HCT116 (cell line): ENCODE measurements at regions not wholly inside any gene's neighbourhood (a gene's known extent, or its start where the extent isn't known, plus 50 kb on each side); places are given as distances from the start of the nearest gene placed in this dataset.

Experiments
- ATAC-seq: fragments of 200-7000 bp; cut with Tn5 transposase; 2 replicates; pipeline ENCODE4 v1.9.1; 2020; ENCODE audit warnings: mild to moderate bottlenecking, moderate library complexity
- BruUV-seq: library from RNA; stranded (reverse); fragments of 400-500 nt; replicated peaks from 2 replicates; lab custom pipeline; 2021; lab: Mats Ljungman, UMichigan
- CTCF ChIA-PET: fragments of 300-600 bp; sonication (Branson Sonifier 250); formaldehyde crosslinking; loops from one replicate; lab custom pipeline; 2021; ENCODE audit warnings: antibody characterized with exemption; lab: Charles Lee
- POLR2A ChIA-PET: fragments of 300-600, 350-600 bp; sonication (Branson Sonifier 250); formaldehyde crosslinking; loops from one replicate; lab custom pipeline; 2021; ENCODE audit warnings: antibody characterized with exemption; lab: Charles Lee
- RAD21 ChIA-PET, 2 experiments: fragments of 300-600 bp; sonication (Branson Sonifier 250); formaldehyde crosslinking; loops; one replicate each; lab custom pipeline; 2023; ENCODE audit warnings: low total read pairs in 2 of 2; ENCODE audit not compliant: uncharacterized antibody in 2 of 2, unreplicated experiment in 2 of 2, low non-redundant PET in 1 of 2; lab: Charles Lee
- DNase-seq: peaks from one replicate; pipeline ENCODE4 v3.0.0-alpha.2; 2010; ENCODE audit warnings: low read depth, low spot score
- H2AFZ ChIP-seq: fragments of 200-600 bp; shearing (Covaris generic), sonication (generic); 2 replicates; pipeline ENCODE4 v1.6.1; 2017; ENCODE audit warnings: low read depth, mixed run types, mixed read lengths, antibody characterized with exemption, low read length; ENCODE audit not compliant: poor library complexity, severe bottlenecking
- H3K27ac ChIP-seq: 2 replicates; pipeline ENCODE4 v1.5.1; 2012; ENCODE audit warnings: low read depth, low read length
- H3K27me3 ChIP-seq: fragments of 200-600 bp; sonication (generic); 2 replicates; pipeline ENCODE4 v1.6.1; 2016; ENCODE audit warnings: mixed run types, low read length, mixed read lengths; ENCODE audit not compliant: insufficient read depth
- H3K36me3 ChIP-seq, 2 experiments: fragments of 200-500 bp in 1 of 2; fragments of 200-600 bp in 1 of 2; sonication (Bioruptor generic) in 1 of 2; sonication (generic) in 1 of 2; 2 replicates each; pipeline versions ENCODE4 v1.5.1 to v1.6.1; 2014 to 2016; ENCODE audit warnings: low read length in 2 of 2, inconsistent platforms in 1 of 2, mixed read lengths in 1 of 2, mixed run types in 1 of 2; ENCODE audit not compliant: insufficient read depth in 2 of 2, control insufficient read depth in 1 of 2
- H3K4me1 ChIP-seq, 2 experiments: fragments of 200-600 bp in 1 of 2; sonication (generic) in 1 of 2; 2 replicates each; pipeline versions ENCODE4 v1.5.1 to v1.6.1; 2012 to 2017; ENCODE audit warnings: low read length in 2 of 2, inconsistent platforms in 1 of 2, mild to moderate bottlenecking in 1 of 2, mixed read lengths in 1 of 2, mixed run types in 1 of 2, moderate library complexity in 1 of 2; ENCODE audit not compliant: insufficient read depth in 2 of 2, control insufficient read depth in 1 of 2
- H3K4me2 ChIP-seq: fragments of 200-600 bp; sonication (generic); 2 replicates; pipeline ENCODE4 v1.6.1; 2017; ENCODE audit warnings: mixed run types, low read length, mixed read lengths
- H3K4me3 ChIP-seq, 2 experiments: fragments of 200-600 bp in 1 of 2; sonication (generic) in 1 of 2; replicated peaks in 1 of 2; 2 replicates each; pipeline ENCODE4 v1.5.1; 2011 to 2016; ENCODE audit warnings: low read length in 2 of 2, control low read depth in 1 of 2, low read depth in 1 of 2, mild to moderate bottlenecking in 1 of 2, mixed read lengths in 1 of 2, mixed run types in 1 of 2
- H3K79me2 ChIP-seq: fragments of 200-600 bp; sonication (generic); 2 replicates; pipeline ENCODE4 v1.6.1; 2017; ENCODE audit warnings: mild to moderate bottlenecking, mixed run types, low read length, moderate library complexity, mixed read lengths; ENCODE audit not compliant: insufficient read depth
- H3K9ac ChIP-seq: fragments of 200-600 bp; sonication (generic); 2 replicates; pipeline ENCODE4 v1.6.1; 2016; ENCODE audit warnings: low read length, mixed read lengths
- H3K9me2 ChIP-seq: fragments of 200-600 bp; sonication (generic), shearing (Covaris generic); 2 replicates; pipeline ENCODE4 v1.6.1; 2017; ENCODE audit warnings: mixed run types, mild to moderate bottlenecking, moderate library complexity; ENCODE audit not compliant: insufficient read depth
- H3K9me3 ChIP-seq, 2 experiments: fragments of 200-500 bp in 1 of 2; fragments of 200-600 bp in 1 of 2; sonication (Bioruptor generic) in 1 of 2; sonication (generic) in 1 of 2; 2 replicates each; pipeline ENCODE4 v1.6.1; 2014 to 2017; ENCODE audit warnings: low read length in 2 of 2, mixed read lengths in 2 of 2, inconsistent platforms in 1 of 2, low read depth in 1 of 2, mild to moderate bottlenecking in 1 of 2, mixed run types in 1 of 2, moderate library complexity in 1 of 2; ENCODE audit not compliant: control insufficient read depth in 1 of 2, insufficient read depth in 1 of 2
- H4K20me1 ChIP-seq: fragments of 200-600 bp; sonication (generic), shearing (Covaris generic); 2 replicates; pipeline ENCODE4 v1.6.1; 2017; ENCODE audit warnings: mixed run types, mild to moderate bottlenecking, moderate library complexity; ENCODE audit not compliant: insufficient read depth
- CBX3 ChIP-seq: IDR thresholded peaks from 2 replicates; pipeline ENCODE4 v1.6.1; 2012; ENCODE audit warnings: low read depth
- EGR1 ChIP-seq: IDR thresholded peaks from 2 replicates; pipeline ENCODE4 v1.6.1; 2012; ENCODE audit warnings: low read depth
- ELF1 ChIP-seq: IDR thresholded peaks from 2 replicates; pipeline ENCODE4 v1.6.1; 2012; ENCODE audit warnings: low read depth, borderline replicate concordance
- EZH2 ChIP-seq: fragments of 200-600 bp; sonication (generic); IDR thresholded peaks from 2 replicates; pipeline ENCODE4 v1.6.1; 2017; ENCODE audit warnings: antibody characterized with exemption, mixed run types
- JUND ChIP-seq: IDR thresholded peaks from 2 replicates; pipeline ENCODE4 v1.6.1; 2012
- POLR2AphosphoS5 ChIP-seq: IDR thresholded peaks from 2 replicates; pipeline ENCODE4 v1.6.1; 2011; ENCODE audit warnings: mild to moderate bottlenecking, low read depth, low read length, moderate library complexity
- RAD21 ChIP-seq: IDR thresholded peaks from 2 replicates; pipeline ENCODE4 v1.6.1; 2012; ENCODE audit warnings: low read depth, mild to moderate bottlenecking
- SIN3A ChIP-seq: IDR thresholded peaks from 2 replicates; pipeline ENCODE4 v1.6.1; 2012; ENCODE audit warnings: low read depth
- SP1 ChIP-seq: IDR thresholded peaks from 2 replicates; pipeline ENCODE4 v1.6.1; 2012; ENCODE audit warnings: low read depth
- TCF7L2 ChIP-seq: IDR thresholded peaks from 2 replicates; pipeline ENCODE4 v1.7.0; 2011; ENCODE audit warnings: borderline replicate concordance, inconsistent platforms; ENCODE audit not compliant: insufficient read depth, insufficient read length; ENCODE audit errors: extremely low read depth
- YY1 ChIP-seq: IDR thresholded peaks from 2 replicates; pipeline ENCODE4 v1.6.1; 2011; ENCODE audit warnings: low read length, low read depth, moderate library complexity, mild to moderate bottlenecking; ENCODE audit not compliant: insufficient replicate concordance; ENCODE audit errors: extremely low read depth
- intact Hi-C: fragments of 100-400 bp; cut with micrococcal nuclease; formaldehyde crosslinking; loops from 2 replicates; pipeline ENCODE4 v1.10.0; 2022
- TF ChIP-seq, protein P1 (sequence below): IDR thresholded peaks from 2 replicates; pipeline ENCODE4 v1.6.1; 2012; ENCODE audit warnings: low read depth

DNA sequence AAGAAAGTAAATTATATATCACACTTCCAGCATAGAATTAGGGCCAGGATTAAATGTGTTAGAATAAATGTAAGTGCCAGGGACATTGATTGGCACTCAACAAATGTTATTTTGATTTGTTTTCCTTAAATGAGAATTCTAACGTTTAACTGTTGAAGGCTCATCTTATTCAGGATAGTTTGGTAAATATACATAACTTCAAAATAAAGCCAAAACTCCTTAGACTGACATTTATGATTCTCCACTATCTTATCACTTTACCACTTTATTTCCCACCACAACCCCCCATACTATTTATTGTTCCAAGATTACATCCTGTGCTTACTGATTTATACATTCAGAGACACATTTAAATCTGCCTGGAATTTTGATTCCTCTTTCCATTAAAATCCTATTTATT, 769.5 kb upstream of the CDH2 start:
- CTCF ChIA-PET = no interaction called here
- no peak overlapping the region for H3K27ac ChIP-seq

More for the DNA sequence above, 769.5 kb upstream of the CDH2 start:
- no TSS peak for BruUV-seq
- ATAC-seq (no peak), DNase-seq (no peak)
- H3K79me2 ChIP-seq = no peaks in the 10 kb centered on the region
- H3K4me1 ChIP-seq = no peaks in the 10 kb centered on the region
- POLR2A ChIA-PET = no interaction called here
- no peaks in the 10 kb centered on the region for H3K27me3 ChIP-seq
- no peaks in the 10 kb centered on the region for H3K9me2 ChIP-seq
- H3K4me3 ChIP-seq = no peak overlapping the region
- no peak overlapping the region for H2AFZ ChIP-seq
- H3K9ac ChIP-seq = no peak overlapping the region
- no peak for TF ChIP-seq EGR1
- no peak for TF ChIP-seq ELF1
- TF ChIP-seq YY1 = no peak
- TF ChIP-seq RAD21 = no peak
- no peak for TF ChIP-seq EZH2
- TF ChIP-seq TCF7L2 = no peak
- no peak for TF ChIP-seq CBX3
- TF ChIP-seq POLR2AphosphoS5 = no peak
- TF ChIP-seq SP1 = no peak
- TF ChIP-seq SIN3A = no peak
- TF ChIP-seq, protein P1, sequence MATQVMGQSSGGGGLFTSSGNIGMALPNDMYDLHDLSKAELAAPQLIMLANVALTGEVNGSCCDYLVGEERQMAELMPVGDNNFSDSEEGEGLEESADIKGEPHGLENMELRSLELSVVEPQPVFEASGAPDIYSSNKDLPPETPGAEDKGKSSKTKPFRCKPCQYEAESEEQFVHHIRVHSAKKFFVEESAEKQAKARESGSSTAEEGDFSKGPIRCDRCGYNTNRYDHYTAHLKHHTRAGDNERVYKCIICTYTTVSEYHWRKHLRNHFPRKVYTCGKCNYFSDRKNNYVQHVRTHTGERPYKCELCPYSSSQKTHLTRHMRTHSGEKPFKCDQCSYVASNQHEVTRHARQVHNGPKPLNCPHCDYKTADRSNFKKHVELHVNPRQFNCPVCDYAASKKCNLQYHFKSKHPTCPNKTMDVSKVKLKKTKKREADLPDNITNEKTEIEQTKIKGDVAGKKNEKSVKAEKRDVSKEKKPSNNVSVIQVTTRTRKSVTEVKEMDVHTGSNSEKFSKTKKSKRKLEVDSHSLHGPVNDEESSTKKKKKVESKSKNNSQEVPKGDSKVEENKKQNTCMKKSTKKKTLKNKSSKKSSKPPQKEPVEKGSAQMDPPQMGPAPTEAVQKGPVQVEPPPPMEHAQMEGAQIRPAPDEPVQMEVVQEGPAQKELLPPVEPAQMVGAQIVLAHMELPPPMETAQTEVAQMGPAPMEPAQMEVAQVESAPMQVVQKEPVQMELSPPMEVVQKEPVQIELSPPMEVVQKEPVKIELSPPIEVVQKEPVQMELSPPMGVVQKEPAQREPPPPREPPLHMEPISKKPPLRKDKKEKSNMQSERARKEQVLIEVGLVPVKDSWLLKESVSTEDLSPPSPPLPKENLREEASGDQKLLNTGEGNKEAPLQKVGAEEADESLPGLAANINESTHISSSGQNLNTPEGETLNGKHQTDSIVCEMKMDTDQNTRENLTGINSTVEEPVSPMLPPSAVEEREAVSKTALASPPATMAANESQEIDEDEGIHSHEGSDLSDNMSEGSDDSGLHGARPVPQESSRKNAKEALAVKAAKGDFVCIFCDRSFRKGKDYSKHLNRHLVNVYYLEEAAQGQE = no peak
- no peak for TF ChIP-seq JUND
- RAD21 ChIA-PET = no interaction called here
- no peaks in the 10 kb centered on the region; a peak in 1 of 4 replicates for H3K9me3 ChIP-seq
- H4K20me1 ChIP-seq = no peaks in the 10 kb centered on the region
- H3K4me2 ChIP-seq = no peak overlapping the region
- intact Hi-C loops = no loop called here
- H3K36me3 ChIP-seq = no peaks in the 10 kb centered on the region
